DND-41 (cell line): ENCODE measurements at regions not wholly inside any gene's neighbourhood (a gene's known extent, or its start where the extent isn't known, plus 50 kb on each side); places are given as distances from the start of the nearest gene placed in this dataset.

Experiments
- ATAC-seq: fragments of 200-7000 bp; cut with Tn5 transposase; 3 replicates; pipeline ENCODE4 v1.9.1; 2021; ENCODE audit warnings: low read depth; ENCODE audit not compliant: insufficient read depth
- DNase-seq: peaks from one replicate; pipeline ENCODE4 v3.0.0-alpha.2; 2020
- H2AFZ ChIP-seq: 2 replicates; pipeline ENCODE4 v1.6.0; 2012; ENCODE audit warnings: low read depth, low read length
- H3K27ac ChIP-seq: 2 replicates; pipeline ENCODE4 v1.5.1; 2012; ENCODE audit warnings: low read length, inconsistent platforms
- H3K27me3 ChIP-seq: fragments of 200-600 bp; sonication (generic); 2 replicates; pipeline ENCODE4 v1.6.0; 2012; ENCODE audit warnings: low read length, mild to moderate bottlenecking, inconsistent platforms; ENCODE audit not compliant: insufficient read depth, poor library complexity
- H3K36me3 ChIP-seq: 2 replicates; pipeline ENCODE4 v1.5.1; 2012; ENCODE audit warnings: low read length, inconsistent platforms; ENCODE audit not compliant: insufficient read depth
- H3K4me1 ChIP-seq: 2 replicates; pipeline ENCODE4 v1.5.1; 2012; ENCODE audit warnings: mild to moderate bottlenecking, low read length; ENCODE audit not compliant: insufficient read depth
- H3K4me2 ChIP-seq: 2 replicates; pipeline ENCODE4 v1.6.0; 2012; ENCODE audit warnings: mild to moderate bottlenecking, moderate library complexity, low read length, inconsistent platforms; ENCODE audit not compliant: insufficient read depth
- H3K4me3 ChIP-seq, 2 experiments: fragments of 200-600 bp in 1 of 2; shearing (Covaris generic) in 1 of 2; 2 replicates each; pipeline ENCODE4 v1.5.1; 2012 to 2016; ENCODE audit warnings: inconsistent platforms in 2 of 2, low read length in 2 of 2, mild to moderate bottlenecking in 2 of 2, low read depth in 1 of 2, moderate library complexity in 1 of 2
- H3K79me2 ChIP-seq: 2 replicates; pipeline ENCODE4 v1.6.0; 2012; ENCODE audit warnings: low read length, inconsistent platforms; ENCODE audit not compliant: insufficient read depth
- H3K9ac ChIP-seq: 2 replicates; pipeline ENCODE4 v1.6.0; 2012; ENCODE audit warnings: low read depth, mild to moderate bottlenecking, inconsistent platforms, low read length, moderate library complexity
- H3K9me3 ChIP-seq: 2 replicates; pipeline ENCODE4 v1.5.1; 2012; ENCODE audit warnings: low read length, moderate library complexity, mild to moderate bottlenecking, inconsistent platforms; ENCODE audit not compliant: insufficient read depth, severe bottlenecking
- H4K20me1 ChIP-seq: 2 replicates; pipeline ENCODE4 v1.6.0; 2012; ENCODE audit warnings: low read length; ENCODE audit not compliant: insufficient read depth
- EZH2 ChIP-seq: IDR thresholded peaks from 3 replicates; pipeline ENCODE4 v1.6.1; 2012; ENCODE audit warnings: borderline replicate concordance, low read depth, mild to moderate bottlenecking, moderate library complexity, low read length, inconsistent platforms; ENCODE audit not compliant: severe bottlenecking
- TF ChIP-seq, protein P1 (sequence below): IDR thresholded peaks from 2 replicates; pipeline ENCODE4 v1.5.1; 2012; ENCODE audit warnings: borderline replicate concordance, low read length, moderate library complexity, mild to moderate bottlenecking; ENCODE audit not compliant: poor library complexity, severe bottlenecking; ENCODE audit errors: extremely low read depth

GRCh38 chr3:18051306-18051705 is 308.9 kb upstream of the TBC1D5 start:
- Histone ChIP-seq H3K27ac (no peak overlapping the region), H3K79me2 (no peaks in the 10 kb centered on the region), H3K4me3 (no peak overlapping the region), H3K4me2 (no peak overlapping the region), H3K27me3 (no peaks in the 10 kb centered on the region), H3K4me1 (no peaks in the 10 kb centered on the region), H3K36me3 (no peaks in the 10 kb centered on the region), H3K9me3 (peaks cover 12% of the 10 kb centered on the region), H3K9ac (no peak overlapping the region), H2AFZ (no peak overlapping the region), H4K20me1 (no peaks in the 10 kb centered on the region)
- ATAC-seq (no peak), DNase-seq (no peak)
- TF ChIP-seq, protein P1, sequence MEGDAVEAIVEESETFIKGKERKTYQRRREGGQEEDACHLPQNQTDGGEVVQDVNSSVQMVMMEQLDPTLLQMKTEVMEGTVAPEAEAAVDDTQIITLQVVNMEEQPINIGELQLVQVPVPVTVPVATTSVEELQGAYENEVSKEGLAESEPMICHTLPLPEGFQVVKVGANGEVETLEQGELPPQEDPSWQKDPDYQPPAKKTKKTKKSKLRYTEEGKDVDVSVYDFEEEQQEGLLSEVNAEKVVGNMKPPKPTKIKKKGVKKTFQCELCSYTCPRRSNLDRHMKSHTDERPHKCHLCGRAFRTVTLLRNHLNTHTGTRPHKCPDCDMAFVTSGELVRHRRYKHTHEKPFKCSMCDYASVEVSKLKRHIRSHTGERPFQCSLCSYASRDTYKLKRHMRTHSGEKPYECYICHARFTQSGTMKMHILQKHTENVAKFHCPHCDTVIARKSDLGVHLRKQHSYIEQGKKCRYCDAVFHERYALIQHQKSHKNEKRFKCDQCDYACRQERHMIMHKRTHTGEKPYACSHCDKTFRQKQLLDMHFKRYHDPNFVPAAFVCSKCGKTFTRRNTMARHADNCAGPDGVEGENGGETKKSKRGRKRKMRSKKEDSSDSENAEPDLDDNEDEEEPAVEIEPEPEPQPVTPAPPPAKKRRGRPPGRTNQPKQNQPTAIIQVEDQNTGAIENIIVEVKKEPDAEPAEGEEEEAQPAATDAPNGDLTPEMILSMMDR: no peak
- TF ChIP-seq EZH2: no peak

GRCh38 chr3:18049096-18049495 is 306.7 kb upstream of the TBC1D5 start:
- ATAC-seq: no peak
- Histone ChIP-seq H3K27ac (no peak overlapping the region), H3K79me2 (no peaks in the 10 kb centered on the region), H2AFZ (no peak overlapping the region), H3K9me3 (peaks cover 3% of the 10 kb centered on the region), H3K4me2 (no peak overlapping the region), H3K9ac (no peak overlapping the region), H3K27me3 (no peaks in the 10 kb centered on the region), H3K36me3 (no peaks in the 10 kb centered on the region), H4K20me1 (no peaks in the 10 kb centered on the region), H3K4me3 (no peak overlapping the region), H3K4me1 (no peaks in the 10 kb centered on the region)
- DNase-seq: no peak
- no peak for TF ChIP-seq EZH2
- TF ChIP-seq, protein P1: no peak

DNA sequence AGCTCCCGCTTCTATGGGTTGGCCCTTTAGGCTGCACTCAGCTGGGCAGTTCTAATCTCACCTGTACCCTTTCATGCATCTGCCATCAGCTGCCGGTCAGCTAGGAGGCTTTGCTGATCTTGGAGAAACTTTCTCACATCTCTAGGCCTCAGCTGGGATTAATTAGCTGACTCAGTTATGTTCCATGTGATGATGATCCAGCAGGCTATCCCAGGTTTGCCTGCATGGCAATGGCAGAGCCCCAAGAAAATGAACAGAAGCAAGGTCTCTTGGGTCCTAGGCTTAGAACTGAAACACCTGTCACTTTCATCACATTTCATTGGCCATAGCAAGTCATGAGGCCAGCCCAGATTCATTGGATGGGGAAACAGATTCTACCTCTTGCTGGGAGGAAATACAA is 304.6 kb upstream of the TBC1D5 start:
- H3K36me3 ChIP-seq: no peaks in the 10 kb centered on the region
- no peak overlapping the region for H3K27ac ChIP-seq
- H3K9me3 ChIP-seq: no peaks in the 10 kb centered on the region
- no peak for TF ChIP-seq EZH2
- TF ChIP-seq, protein P1: no peak
- no peak overlapping the region for H3K4me2 ChIP-seq
- no peak overlapping the region for H3K9ac ChIP-seq
- H4K20me1 ChIP-seq: no peaks in the 10 kb centered on the region
- DNase-seq (no peak), ATAC-seq (no peak)
- no peak overlapping the region for H2AFZ ChIP-seq
- no peaks in the 10 kb centered on the region for H3K4me1 ChIP-seq
- H3K79me2 ChIP-seq: no peaks in the 10 kb centered on the region
- no peak overlapping the region for H3K4me3 ChIP-seq
- H3K27me3 ChIP-seq: no peaks in the 10 kb centered on the region
